HEK293T (cell line): ENCODE measurements at regions not wholly inside any gene's neighbourhood (a gene's known extent, or its start where the extent isn't known, plus 50 kb on each side); places are given as distances from the start of the nearest gene placed in this dataset.

Source experiments
- ARNT ChIP-seq: fragments of 450-650 bp; IDR thresholded peaks from 2 replicates; pipeline ENCODE4 v1.6.1; 2017; ENCODE audit warnings: mild to moderate bottlenecking
- BHLHE40 ChIP-seq: fragments of 450-650 bp; IDR thresholded peaks from 2 replicates; pipeline ENCODE4 v1.6.1; 2016; ENCODE audit warnings: mild to moderate bottlenecking, moderate library complexity, borderline replicate concordance
- CTBP1 ChIP-seq: fragments of 450-650 bp; IDR thresholded peaks from 2 replicates; pipeline ENCODE4 v1.6.1; 2016; ENCODE audit warnings: borderline replicate concordance
- ELF4 ChIP-seq: fragments of 450-650 bp; IDR thresholded peaks from 2 replicates; pipeline ENCODE4 v1.6.1; 2017; ENCODE audit warnings: antibody characterized with exemption
- FOXA1 ChIP-seq: fragments of 450-650 bp; IDR thresholded peaks from 2 replicates; pipeline ENCODE4 v1.6.1; 2016; ENCODE audit warnings: mild to moderate bottlenecking
- FOXK2 ChIP-seq: fragments of 450-650 bp; IDR thresholded peaks from 2 replicates; pipeline ENCODE4 v1.6.1; 2016; ENCODE audit warnings: mild to moderate bottlenecking
- FOXM1 ChIP-seq: fragments of 450-650 bp; IDR thresholded peaks from 2 replicates; pipeline ENCODE4 v1.6.1; 2017; ENCODE audit warnings: mild to moderate bottlenecking, borderline replicate concordance
- HDGF ChIP-seq: fragments of 450-650 bp; IDR thresholded peaks from 2 replicates; pipeline ENCODE4 v1.6.1; 2017; ENCODE audit warnings: antibody characterized with exemption, borderline replicate concordance
- NFRKB ChIP-seq: fragments of 450-650 bp; IDR thresholded peaks from 2 replicates; pipeline ENCODE4 v1.6.1; 2016; ENCODE audit warnings: mild to moderate bottlenecking, moderate library complexity
- PKNOX1 ChIP-seq: fragments of 450-650 bp; IDR thresholded peaks from 2 replicates; pipeline ENCODE4 v1.6.1; 2016
- SP1 ChIP-seq: fragments of 450-650 bp; IDR thresholded peaks from 2 replicates; pipeline ENCODE4 v1.6.1; 2017
- SUZ12 ChIP-seq: fragments of 450-650 bp; IDR thresholded peaks from 2 replicates; pipeline ENCODE4 v1.6.1; 2016; ENCODE audit warnings: mild to moderate bottlenecking
- TARDBP ChIP-seq: fragments of 450-650 bp; IDR thresholded peaks from 2 replicates; pipeline ENCODE4 v1.6.1; 2016
- ZNF384 ChIP-seq: fragments of 450-650 bp; IDR thresholded peaks from 2 replicates; pipeline ENCODE4 v1.6.1; 2016

DNA sequence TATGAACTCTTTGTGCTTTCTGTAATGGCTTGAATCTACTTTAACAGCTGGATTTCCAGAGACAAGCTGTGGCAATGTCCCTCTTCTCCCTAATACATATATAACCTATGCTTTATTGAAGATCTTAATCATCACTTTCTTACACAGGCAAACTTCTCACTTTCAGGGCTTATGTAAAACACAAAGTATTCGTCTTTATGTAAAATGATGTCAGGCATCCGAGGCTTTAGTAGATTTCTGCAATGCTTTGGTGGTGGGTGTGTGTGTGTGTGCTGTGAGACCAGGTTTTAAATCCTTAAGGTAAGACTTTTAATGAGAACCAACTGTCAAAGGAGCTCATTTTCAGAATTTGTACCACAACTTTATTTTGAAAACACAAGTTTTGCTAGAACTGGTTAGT, 70.0 kb upstream of the HMGA2 start:
- TF ChIP-seq FOXK2, result no peak
- no peak for TF ChIP-seq PKNOX1
- TF ChIP-seq CTBP1, result no peak
- TF ChIP-seq ELF4, result no peak
- no peak for TF ChIP-seq ARNT
- no peak for TF ChIP-seq ZNF384
- no peak for TF ChIP-seq HDGF
- no peak for TF ChIP-seq SUZ12
- TF ChIP-seq TARDBP, result no peak
- TF ChIP-seq FOXA1, result no peak
- TF ChIP-seq NFRKB, result no peak
- no peak for TF ChIP-seq FOXM1
- TF ChIP-seq SP1, result no peak
- TF ChIP-seq BHLHE40, result no peak
